NOMO-1 treated with dmso at 0.1 percent for 144 hours (cell line): ENCODE measurements at regions not wholly inside any gene's neighbourhood (a gene's known extent, or its start where the extent isn't known, plus 50 kb on each side); places are given as distances from the start of the nearest gene placed in this dataset.
"Not testable (repeated sequence)": the region's sequence is repeated elsewhere in the genome, so short reads cannot be mapped to it uniquely, and the experiment has no call there.

ENCODE experiments used
- DNase-seq: peaks from one replicate; lab custom pipeline; 2025; ENCODE audit not compliant: unreplicated experiment; lab: John Stamatoyannopoulos, UW

- DNase-seq, result no peak
Measured at GRCh38 chr14:23829736-23830471, 123.7 kb upstream of the DHRS4 start.

GRCh38 chr14:23831596-23831995 lies 122.0 kb upstream of the DHRS4 start:
- peak; percentile 76 for DNase-seq

- DNase-seq, result no peak
Measured at GRCh38 chr14:23861666-23862065, 91.9 kb upstream of the DHRS4 start.

GRCh38 chr14:23862513-23862912 lies 91.1 kb upstream of the DHRS4 start:
- DNase-seq, result no peak

- DNase-seq, result no peak
Measured at GRCh38 chr14:23863836-23864235, 89.7 kb upstream of the DHRS4 start.

- no peak for DNase-seq
Measured at GRCh38 chr14:23864259-23864658, 89.3 kb upstream of the DHRS4 start.

- DNase-seq, result no peak
Measured at GRCh38 chr14:23864861-23865260, 88.7 kb upstream of the DHRS4 start.

GRCh38 chr14:23865502-23865901 lies 88.1 kb upstream of the DHRS4 start:
- DNase-seq, result no peak

GRCh38 chr14:23866269-23866668 lies 87.3 kb upstream of the DHRS4 start:
- no peak for DNase-seq

GRCh38 chr14:23869078-23869719 lies 84.4 kb upstream of the DHRS4 start:
- no peak for DNase-seq

GRCh38 chr14:23876160-23876750 lies 77.3 kb upstream of the DHRS4 start:
- no peak for DNase-seq

GRCh38 chr14:23877111-23877510 lies 76.5 kb upstream of the DHRS4 start:
- DNase-seq, result no peak

GRCh38 chr14:23877538-23878180 lies 75.9 kb upstream of the DHRS4 start:
- no peak for DNase-seq

- no peak for DNase-seq
Measured at GRCh38 chr14:23881282-23881681, 72.3 kb upstream of the DHRS4 start.

GRCh38 chr14:23883684-23884540 lies 69.7 kb upstream of the DHRS4 start:
- DNase-seq, result no peak

GRCh38 chr14:23884541-23884904 lies 69.0 kb upstream of the DHRS4 start:
- no peak for DNase-seq

- DNase-seq, result no peak
Measured at GRCh38 chr14:23887536-23887935, 66.0 kb upstream of the DHRS4 start.

GRCh38 chr14:23891717-23892116 lies 61.9 kb upstream of the DHRS4 start:
- not testable (repeated sequence) for DNase-seq

- not testable (repeated sequence) for DNase-seq
Measured at GRCh38 chr14:23892289-23892688, 61.3 kb upstream of the DHRS4 start.

GRCh38 chr14:23894362-23895052 lies 59.1 kb upstream of the DHRS4 start:
- DNase-seq, result no peak
